H1 (cell line): ENCODE measurements at regions not wholly inside any gene's neighbourhood (a gene's known extent, or its start where the extent isn't known, plus 50 kb on each side); places are given as distances from the start of the nearest gene placed in this dataset.

ENCODE experiments used
- ASH2L ChIP-seq: fragments of 200-600, 300-600 bp; sonication (generic); IDR thresholded peaks from one replicate; pipeline ENCODE4 v1.7.1; 2017; ENCODE audit warnings: low read length
- BACH1 ChIP-seq: IDR thresholded peaks from 2 replicates; pipeline ENCODE4 v1.6.1; 2012; ENCODE audit warnings: low read length, improper control_type of control experiment
- CBX8 ChIP-seq: fragments of 300-800, 300-1000 bp; sonication (generic); IDR thresholded peaks from 2 replicates; pipeline ENCODE4 v1.7.1; 2016; ENCODE audit warnings: low read depth, low read length, borderline replicate concordance
- CHD2 ChIP-seq: IDR thresholded peaks from 2 replicates; pipeline ENCODE4 v1.6.1; 2012; ENCODE audit warnings: low read length, improper control_type of control experiment
- KDM4A ChIP-seq: IDR thresholded peaks from one replicate; pipeline ENCODE4 v1.7.1; 2012; ENCODE audit warnings: low read depth, mild to moderate bottlenecking, moderate library complexity, low read length, inconsistent platforms; ENCODE audit not compliant: severe bottlenecking
- KDM5A ChIP-seq: fragments of 200-600 bp; IDR thresholded peaks from 2 replicates; pipeline ENCODE4 v1.7.1; 2012; ENCODE audit warnings: mild to moderate bottlenecking, low read length, inconsistent platforms, mixed read lengths

GRCh38 chr5:175288048-175288621 lies 155.8 kb downstream of the DRD1 start (continued):
- TF ChIP-seq CHD2 (no peak), ASH2L (no peak), KDM4A (no peak), BACH1 (no peak), CBX8 (no peak), KDM5A (no peak)
